ENCODE measurements at regions not wholly inside any gene's neighbourhood (a gene's known extent, or its start where the extent isn't known, plus 50 kb on each side); places are given as distances from the start of the nearest gene placed in this dataset.
"Not testable (repeated sequence)": the region's sequence is repeated elsewhere in the genome, so short reads cannot be mapped to it uniquely, and the experiment has no call there.

- no peak for FAIRE-seq
- DNase-seq (ENCODE audit: insufficient read length, low spot score) = no peak
- no peak for TF ChIP-seq CTCF (IDR thresholded peaks at IDR 0.05; ENCODE audit: insufficient read depth, missing control alignments)
These were observed 72.0 kb downstream of the SOX9 start for GRCh38 chr17:72192800-72193192.

- no peak for TF ChIP-seq CTCF (IDR thresholded peaks at IDR 0.05; ENCODE audit: insufficient read depth, missing control alignments)
- DNase-seq (ENCODE audit: insufficient read length, low spot score) (no peak), FAIRE-seq (no peak)
These were observed 72.7 kb downstream of the SOX9 start for GRCh38 chr17:72193391-72194106.

GRCh38 chr17:72194107-72194440, 73.3 kb downstream of the SOX9 start:
- not testable (repeated sequence) for DNase-seq (ENCODE audit: insufficient read length, low spot score); FAIRE-seq

- DNase-seq (ENCODE audit: insufficient read length, low spot score) (no peak), FAIRE-seq (no peak)
- TF ChIP-seq CTCF (IDR thresholded peaks at IDR 0.05; ENCODE audit: insufficient read depth, missing control alignments) = no peak
These were observed 78.4 kb downstream of the SOX9 start for GRCh38 chr17:72199256-72199655.

GRCh38 chr17:72204742-72205141, 83.9 kb downstream of the SOX9 start:
- FAIRE-seq (no peak), DNase-seq (ENCODE audit: insufficient read length, low spot score) (no peak)
- TF ChIP-seq CTCF (IDR thresholded peaks at IDR 0.05; ENCODE audit: insufficient read depth, missing control alignments) = no peak

GRCh38 chr17:72205357-72205756, 84.5 kb downstream of the SOX9 start:
- FAIRE-seq = no peak
- no peak for DNase-seq (ENCODE audit: insufficient read length, low spot score)
- TF ChIP-seq CTCF (IDR thresholded peaks at IDR 0.05; ENCODE audit: insufficient read depth, missing control alignments) = no peak

- no peak for TF ChIP-seq CTCF (IDR thresholded peaks at IDR 0.05; ENCODE audit: insufficient read depth, missing control alignments)
- DNase-seq (ENCODE audit: insufficient read length, low spot score) = no peak
- FAIRE-seq = no peak
These were observed 85.0 kb downstream of the SOX9 start for GRCh38 chr17:72205822-72206221.

GRCh38 chr17:72206376-72206775, 85.6 kb downstream of the SOX9 start:
- no peak for DNase-seq (ENCODE audit: insufficient read length, low spot score)
- no peak for FAIRE-seq
- no peak for TF ChIP-seq CTCF (IDR thresholded peaks at IDR 0.05; ENCODE audit: insufficient read depth, missing control alignments)
